Osteocyte (in vitro differentiated cells): ENCODE measurements at regions not wholly inside any gene's neighbourhood (a gene's known extent, or its start where the extent isn't known, plus 50 kb on each side); places are given as distances from the start of the nearest gene placed in this dataset.

Experiments used
- DNase-seq: peaks from one replicate; pipeline ENCODE4 v3.0.0; 2021; ENCODE audit warnings: mixed read lengths; ENCODE audit not compliant: unreplicated experiment; ENCODE audit errors: extremely low spot score
- H3K27ac Mint-ChIP-seq: one replicate; pipeline ENCODE4 v1.8.0; 2021; ENCODE audit warnings: mild to moderate bottlenecking, mixed read lengths; ENCODE audit not compliant: unreplicated experiment
- H3K27me3 Mint-ChIP-seq: one replicate; pipeline ENCODE4 v1.8.0; 2021; ENCODE audit warnings: mixed read lengths; ENCODE audit not compliant: unreplicated experiment
- H3K36me3 Mint-ChIP-seq: one replicate; pipeline ENCODE4 v1.8.0; 2021; ENCODE audit warnings: mixed read lengths; ENCODE audit not compliant: unreplicated experiment
- H3K4me1 Mint-ChIP-seq: one replicate; pipeline ENCODE4 v1.8.0; 2021; ENCODE audit warnings: mixed read lengths; ENCODE audit not compliant: unreplicated experiment
- H3K4me3 Mint-ChIP-seq: one replicate; pipeline ENCODE4 v1.8.0; 2021; ENCODE audit warnings: mild to moderate bottlenecking, moderate library complexity, mixed read lengths; ENCODE audit not compliant: unreplicated experiment
- H3K9me3 Mint-ChIP-seq: one replicate; pipeline ENCODE4 v1.8.0; 2021; ENCODE audit warnings: mixed read lengths; ENCODE audit not compliant: unreplicated experiment
- CTCF ChIP-seq: fragments of 200-600 bp; sonication (generic); IDR thresholded peaks from 2 replicates; pipeline ENCODE4 v1.5.0; 2021; ENCODE audit warnings: antibody characterized with exemption, mild to moderate bottlenecking, moderate library complexity

- no peak overlapping the region for H3K4me3 Mint-ChIP-seq
- no peaks in the 10 kb centered on the region for H3K27me3 Mint-ChIP-seq
- H3K27ac Mint-ChIP-seq, result no peak overlapping the region
- H3K36me3 Mint-ChIP-seq, result no peaks in the 10 kb centered on the region
- H3K9me3 Mint-ChIP-seq, result peaks cover 11% of the 10 kb centered on the region
- no peaks in the 10 kb centered on the region for H3K4me1 Mint-ChIP-seq
- DNase-seq, result no peak
- TF ChIP-seq CTCF, result no peak
Measured at GRCh38 chr10:111548084-111548726, 471.4 kb downstream of the ADRA2A start.

- Mint-ChIP-seq H3K36me3 (no peaks in the 10 kb centered on the region), H3K4me1 (no peaks in the 10 kb centered on the region), H3K4me3 (no peak overlapping the region), H3K27me3 (no peaks in the 10 kb centered on the region), H3K27ac (no peak overlapping the region), H3K9me3 (peaks cover 11% of the 10 kb centered on the region)
- no peak for DNase-seq
- TF ChIP-seq CTCF, result no peak
Measured at GRCh38 chr10:111551001-111551400, 474.2 kb downstream of the ADRA2A start.

- Mint-ChIP-seq H3K9me3 (no peaks in the 10 kb centered on the region), H3K27me3 (no peaks in the 10 kb centered on the region), H3K4me3 (no peak overlapping the region), H3K4me1 (no peaks in the 10 kb centered on the region), H3K27ac (no peak overlapping the region), H3K36me3 (no peaks in the 10 kb centered on the region)
- DNase-seq, result no peak
- TF ChIP-seq CTCF, result no peak
Measured at GRCh38 chr10:111556666-111557065, 479.8 kb downstream of the ADRA2A start.

- H3K9me3 Mint-ChIP-seq, result no peaks in the 10 kb centered on the region
- no peak overlapping the region for H3K4me3 Mint-ChIP-seq
Measured at GRCh38 chr10:111558211-111558610, 481.4 kb downstream of the ADRA2A start.

GRCh38 chr10:111560027-111560426 is 483.2 kb downstream of the ADRA2A start:
- Mint-ChIP-seq H3K27ac (no peak overlapping the region), H3K9me3 (peaks cover 4% of the 10 kb centered on the region), H3K36me3 (no peaks in the 10 kb centered on the region), H3K4me1 (no peaks in the 10 kb centered on the region), H3K4me3 (no peak overlapping the region), H3K27me3 (no peaks in the 10 kb centered on the region)
- DNase-seq, result no peak
- no peak for TF ChIP-seq CTCF

More at GRCh38 chr10:111558211-111558610, 481.4 kb downstream of the ADRA2A start:
- DNase-seq, result no peak
- Mint-ChIP-seq H3K27ac (no peak overlapping the region), H3K4me1 (no peaks in the 10 kb centered on the region), H3K27me3 (no peaks in the 10 kb centered on the region), H3K36me3 (no peaks in the 10 kb centered on the region)
- no peak for TF ChIP-seq CTCF
